Ectodermal cell (in vitro differentiated cells): ENCODE measurements at regions not wholly inside any gene's neighbourhood (a gene's known extent, or its start where the extent isn't known, plus 50 kb on each side); places are given as distances from the start of the nearest gene placed in this dataset.
"Not testable (repeated sequence)": the region's sequence is repeated elsewhere in the genome, so short reads cannot be mapped to it uniquely, and the experiment has no call there.

Experiments
- H3K27ac ChIP-seq: 2 replicates; pipeline ENCODE4 v1.7.0; 2013; ENCODE audit warnings: mild to moderate bottlenecking, low read depth, low read length; ENCODE audit not compliant: insufficient read depth, poor library complexity, severe bottlenecking
- H3K27me3 ChIP-seq: 2 replicates; pipeline ENCODE4 v1.7.0; 2013; ENCODE audit warnings: mild to moderate bottlenecking, low read length; ENCODE audit not compliant: insufficient read depth, control insufficient read depth, poor library complexity, severe bottlenecking
- H3K36me3 ChIP-seq: one replicate; pipeline ENCODE4 v1.7.0; 2013; ENCODE audit warnings: low read length; ENCODE audit not compliant: control insufficient read depth, insufficient read depth
- H3K4me1 ChIP-seq: one replicate; pipeline ENCODE4 v1.7.0; 2013; ENCODE audit warnings: low read length; ENCODE audit not compliant: control insufficient read depth, insufficient read depth
- H3K4me3 ChIP-seq: 2 replicates; pipeline ENCODE4 v1.7.0; 2013; ENCODE audit warnings: low read depth, low read length, control low read depth; ENCODE audit not compliant: insufficient read depth
- H3K9me3 ChIP-seq: 2 replicates; pipeline ENCODE4 v1.7.0; 2013; ENCODE audit warnings: mild to moderate bottlenecking, low read length, moderate library complexity; ENCODE audit not compliant: control insufficient read depth
- WGBS, 2 experiments: methylation state at CpG; one replicate each; pipeline ENCODE4 v1.1.7; 2013; ENCODE audit warnings: missing lambda C conversion rate in 2 of 2; 5-methylcytosine and 5-hydroxymethylcytosine counted together

- WGBS, 2 experiments: 83 to 84% methylated on average over 2 of the region's 2 CpGs
- no peaks in the 10 kb centered on the region for H3K27me3 ChIP-seq
These were observed 54.8 kb downstream of the OTUD1 start for GRCh38 chr10:23493711-23494110.

GRCh38 chr10:23496727-23497126 lies 57.9 kb downstream of the OTUD1 start:
- H3K4me3 ChIP-seq: no peak overlapping the region
- 97 to 98% methylated on average over 4 to 5 of the region's 5 CpGs for WGBS, 2 experiments

More at GRCh38 chr10:23493711-23494110, 54.8 kb downstream of the OTUD1 start:
- Histone ChIP-seq H3K9me3 (no peaks in the 10 kb centered on the region), H3K4me1 (no peaks in the 10 kb centered on the region), H3K27ac (no peak overlapping the region), H3K4me3 (no peak overlapping the region), H3K36me3 (no peaks in the 10 kb centered on the region)

GRCh38 chr10:23499372-23500132 lies 60.7 kb downstream of the OTUD1 start:
- Histone ChIP-seq H3K9me3 (no peaks in the 10 kb centered on the region), H3K4me1 (no peaks in the 10 kb centered on the region), H3K4me3 (no peak overlapping the region), H3K36me3 (no peaks in the 10 kb centered on the region), H3K27ac (no peak overlapping the region), H3K27me3 (no peaks in the 10 kb centered on the region)
- WGBS, 2 experiments: 76 to 78% methylated on average over 10 of the region's 10 CpGs

More at GRCh38 chr10:23496727-23497126, 57.9 kb downstream of the OTUD1 start:
- Histone ChIP-seq H3K9me3 (no peaks in the 10 kb centered on the region), H3K27ac (no peak overlapping the region), H3K4me1 (no peaks in the 10 kb centered on the region), H3K27me3 (no peaks in the 10 kb centered on the region), H3K36me3 (no peaks in the 10 kb centered on the region)

- no peaks in the 10 kb centered on the region for H3K27me3 ChIP-seq
- no peaks in the 10 kb centered on the region for H3K9me3 ChIP-seq
- no peak overlapping the region for H3K4me3 ChIP-seq
- no peaks in the 10 kb centered on the region for H3K4me1 ChIP-seq
- no peaks in the 10 kb centered on the region for H3K36me3 ChIP-seq
- WGBS, 2 experiments: 96% methylated on average over 4 of the region's 4 CpGs
- H3K27ac ChIP-seq: no peak overlapping the region
These were observed 67.1 kb downstream of the OTUD1 start for GRCh38 chr10:23505797-23506465.

- H3K4me3 ChIP-seq: no peak overlapping the region
- H3K27me3 ChIP-seq: no peaks in the 10 kb centered on the region
- H3K9me3 ChIP-seq: no peaks in the 10 kb centered on the region
- WGBS, 2 experiments: 90 to 93% methylated on average over 10 of the region's 10 CpGs
- H3K4me1 ChIP-seq: no peaks in the 10 kb centered on the region
- H3K27ac ChIP-seq: no peak overlapping the region
- H3K36me3 ChIP-seq: no peaks in the 10 kb centered on the region
These were observed 73.6 kb downstream of the OTUD1 start for GRCh38 chr10:23512355-23513058.

- not testable (repeated sequence) for H3K27me3 ChIP-seq, H3K9me3 ChIP-seq, H3K4me1 ChIP-seq, H3K4me3 ChIP-seq, H3K36me3 ChIP-seq, H3K27ac ChIP-seq
- WGBS, 2 experiments: 83 to 93% methylated on average over 6 of the region's 7 CpGs
These were observed 74.7 kb downstream of the OTUD1 start for GRCh38 chr10:23513621-23514020.

GRCh38 chr10:23514321-23514720 lies 75.4 kb downstream of the OTUD1 start:
- H3K36me3 ChIP-seq: no peaks in the 10 kb centered on the region
- H3K4me1 ChIP-seq: no peaks in the 10 kb centered on the region
- H3K27me3 ChIP-seq: no peaks in the 10 kb centered on the region
- no peak overlapping the region for H3K27ac ChIP-seq
- 88% methylated on average over 3 to 4 of the region's 4 CpGs for WGBS, 2 experiments
- no peak overlapping the region for H3K4me3 ChIP-seq
- H3K9me3 ChIP-seq: no peaks in the 10 kb centered on the region

- Histone ChIP-seq H3K27ac (no peak overlapping the region), H3K27me3 (no peaks in the 10 kb centered on the region), H3K36me3 (no peaks in the 10 kb centered on the region), H3K9me3 (no peaks in the 10 kb centered on the region), H3K4me3 (no peak overlapping the region), H3K4me1 (no peaks in the 10 kb centered on the region)
- WGBS, 2 experiments: 31 to 34% methylated on average over 3 of the region's 3 CpGs
These were observed 77.7 kb downstream of the OTUD1 start for GRCh38 chr10:23516530-23516929.

GRCh38 chr10:23517155-23517554 lies 78.3 kb downstream of the OTUD1 start:
- H3K27ac ChIP-seq: no peak overlapping the region
- no peaks in the 10 kb centered on the region for H3K36me3 ChIP-seq
- H3K4me1 ChIP-seq: no peaks in the 10 kb centered on the region
- no peak overlapping the region for H3K4me3 ChIP-seq
- 94 to 98% methylated on average over 2 of the region's 2 CpGs for WGBS, 2 experiments
- no peaks in the 10 kb centered on the region for H3K27me3 ChIP-seq
- H3K9me3 ChIP-seq: no peaks in the 10 kb centered on the region

- no peaks in the 10 kb centered on the region for H3K27me3 ChIP-seq
- no peak overlapping the region for H3K4me3 ChIP-seq
- 100% methylated on average over 1 of the region's 1 CpG; no CpG with 5 or more reads in 1 of the 2 experiments for WGBS, 2 experiments
- H3K4me1 ChIP-seq: no peaks in the 10 kb centered on the region
- no peak overlapping the region for H3K27ac ChIP-seq
- H3K9me3 ChIP-seq: no peaks in the 10 kb centered on the region
- H3K36me3 ChIP-seq: no peaks in the 10 kb centered on the region
These were observed 82.9 kb downstream of the OTUD1 start for GRCh38 chr10:23521735-23522134.
